PC-9 (cell line): ENCODE measurements at regions not wholly inside any gene's neighbourhood (a gene's known extent, or its start where the extent isn't known, plus 50 kb on each side); places are given as distances from the start of the nearest gene placed in this dataset.

Experiments used
- CTCF ChIP-seq: fragments of 200-600 bp; sonication (generic); conservative IDR thresholded peaks from 2 replicates; pipeline ENCODE4 v1.6.1; 2017; ENCODE audit warnings: mixed run types, antibody characterized with exemption, mild to moderate bottlenecking, moderate library complexity
- EZH2 ChIP-seq: fragments of 200-600 bp; sonication (generic); IDR thresholded peaks from 2 replicates; pipeline ENCODE4 v1.8.0; 2017; ENCODE audit warnings: antibody characterized with exemption, low read depth

DNA sequence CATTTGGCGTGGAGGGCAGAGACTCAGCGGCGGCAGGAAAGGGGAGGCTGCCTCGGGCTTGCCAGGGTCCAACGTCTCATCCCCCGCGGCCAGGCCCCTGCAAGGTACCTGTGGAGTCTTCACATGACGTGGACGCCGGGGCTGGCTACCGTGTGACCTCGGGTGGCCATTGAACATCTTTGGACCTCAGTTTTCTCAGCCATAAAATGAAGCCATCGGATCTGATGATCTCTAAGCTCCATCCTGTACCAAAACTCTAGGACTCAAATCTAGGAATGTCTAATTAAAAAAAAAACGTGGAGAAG is 141.8 kb upstream of the KCNE2 start:
- TF ChIP-seq CTCF (no peak), EZH2 (no peak)
